Kidney (tissue), 13 donors: ENCODE measurements at regions not wholly inside any gene's neighbourhood (a gene's known extent, or its start where the extent isn't known, plus 50 kb on each side); places are given as distances from the start of the nearest gene placed in this dataset.

Experiments used
- DNase-seq, 5 donors: peaks; one replicate each; pipeline ENCODE4 v3.0.0-alpha.2; 2013 to 2020
- FAIRE-seq: peaks from 2 replicates; lab custom pipeline; 2012; peaks lifted over from hg19 to GRCh38; lab: Jason Lieb, UNC
- H3K27ac ChIP-seq, 2 donors: one replicate each; pipeline ENCODE4 v1.7.0; 2013; ENCODE audit warnings: low read depth in 2 of 2, low read length in 2 of 2, inconsistent platforms in 1 of 2
- H3K27me3 ChIP-seq: one replicate; pipeline ENCODE4 v1.7.1; 2013; ENCODE audit warnings: low read length, inconsistent platforms; ENCODE audit not compliant: control insufficient read depth, insufficient read depth
- H3K36me3 ChIP-seq, 3 donors: one replicate each; pipeline versions ENCODE4 v1.7.0 to v1.7.1; 2013; ENCODE audit warnings: low read length in 3 of 3, control low read depth in 1 of 3, inconsistent platforms in 1 of 3; ENCODE audit not compliant: insufficient read depth in 3 of 3, control insufficient read depth in 2 of 3
- H3K4me1 ChIP-seq, 3 donors: one replicate each; pipeline versions ENCODE4 v1.7.0 to v1.7.1; 2013; ENCODE audit warnings: low read length in 3 of 3, inconsistent platforms in 1 of 3, low read depth in 1 of 3; ENCODE audit not compliant: control insufficient read depth in 2 of 3, insufficient read depth in 2 of 3
- H3K4me3 ChIP-seq, 3 donors: one replicate each; pipeline versions ENCODE4 v1.7.0 to v1.8.1; 2013; ENCODE audit warnings: low read length in 3 of 3, control low read depth in 1 of 3, inconsistent platforms in 1 of 3
- H3K9ac ChIP-seq, 3 donors: one replicate each; pipeline versions ENCODE4 v1.7.0 to v1.7.1; 2013; ENCODE audit warnings: low read length in 3 of 3, control low read depth in 1 of 3, inconsistent platforms in 1 of 3
- H3K9me3 ChIP-seq, 3 donors: one replicate each; pipeline versions ENCODE4 v1.7.0 to v1.7.1; 2013; ENCODE audit warnings: low read length in 3 of 3, control low read depth in 1 of 3, inconsistent platforms in 1 of 3; ENCODE audit not compliant: control insufficient read depth in 2 of 3, insufficient read depth in 1 of 3
- intact Hi-C: fragments of 100-400 bp; cut with DNase I; formaldehyde crosslinking; loops from one replicate; pipeline ENCODE4 v1.11.1; 2022
- TF ChIP-seq, protein P1 (sequence below): IDR thresholded peaks from 3 replicates; pipeline ENCODE4 v1.5.1; 2012; ENCODE audit warnings: mild to moderate bottlenecking, moderate library complexity, borderline replicate concordance; ENCODE audit not compliant: insufficient read depth; ENCODE audit errors: extremely low read depth
- donor health status: control.
- donor health status: control.
- donor health status: control.
- donor health status: control.
- donor health status: control.
- donor health status: DM: yes; HTN: yes; CAD: no.
- donor health status: Normal renal cell carcinoma (clear cell type).

DNA sequence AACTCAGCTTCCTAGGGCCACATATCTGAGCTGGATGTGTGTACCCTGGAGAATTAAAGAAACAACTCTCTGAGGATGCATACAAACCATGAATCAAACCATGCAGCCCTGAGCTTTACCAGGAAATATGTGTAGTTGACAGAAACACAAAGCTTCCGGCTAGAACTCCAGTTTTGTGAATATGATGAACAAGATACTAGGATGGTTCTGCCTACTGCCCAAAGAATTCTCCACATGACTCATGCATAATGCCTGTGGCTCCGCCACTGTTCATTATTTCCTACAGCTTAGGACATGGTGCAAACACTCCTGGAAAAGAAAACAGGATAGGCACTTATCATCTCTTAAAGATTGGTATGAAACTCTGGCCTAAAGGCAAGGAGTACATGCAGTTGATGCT, 343.4 kb downstream of the DNAH5 start:
- intact Hi-C loops = no loop called here
- no peak for DNase-seq
- no peaks in the 10 kb centered on the region for H3K4me1 ChIP-seq
- FAIRE-seq = no peak
- no peaks in the 10 kb centered on the region for H3K9me3 ChIP-seq
- no peak overlapping the region for H3K9ac ChIP-seq
- no peak overlapping the region for H3K27ac ChIP-seq
- no peaks in the 10 kb centered on the region for H3K36me3 ChIP-seq
- H3K4me3 ChIP-seq = no peak overlapping the region
- TF ChIP-seq, protein P1, sequence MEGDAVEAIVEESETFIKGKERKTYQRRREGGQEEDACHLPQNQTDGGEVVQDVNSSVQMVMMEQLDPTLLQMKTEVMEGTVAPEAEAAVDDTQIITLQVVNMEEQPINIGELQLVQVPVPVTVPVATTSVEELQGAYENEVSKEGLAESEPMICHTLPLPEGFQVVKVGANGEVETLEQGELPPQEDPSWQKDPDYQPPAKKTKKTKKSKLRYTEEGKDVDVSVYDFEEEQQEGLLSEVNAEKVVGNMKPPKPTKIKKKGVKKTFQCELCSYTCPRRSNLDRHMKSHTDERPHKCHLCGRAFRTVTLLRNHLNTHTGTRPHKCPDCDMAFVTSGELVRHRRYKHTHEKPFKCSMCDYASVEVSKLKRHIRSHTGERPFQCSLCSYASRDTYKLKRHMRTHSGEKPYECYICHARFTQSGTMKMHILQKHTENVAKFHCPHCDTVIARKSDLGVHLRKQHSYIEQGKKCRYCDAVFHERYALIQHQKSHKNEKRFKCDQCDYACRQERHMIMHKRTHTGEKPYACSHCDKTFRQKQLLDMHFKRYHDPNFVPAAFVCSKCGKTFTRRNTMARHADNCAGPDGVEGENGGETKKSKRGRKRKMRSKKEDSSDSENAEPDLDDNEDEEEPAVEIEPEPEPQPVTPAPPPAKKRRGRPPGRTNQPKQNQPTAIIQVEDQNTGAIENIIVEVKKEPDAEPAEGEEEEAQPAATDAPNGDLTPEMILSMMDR = no peak
- no peaks in the 10 kb centered on the region for H3K27me3 ChIP-seq

DNA sequence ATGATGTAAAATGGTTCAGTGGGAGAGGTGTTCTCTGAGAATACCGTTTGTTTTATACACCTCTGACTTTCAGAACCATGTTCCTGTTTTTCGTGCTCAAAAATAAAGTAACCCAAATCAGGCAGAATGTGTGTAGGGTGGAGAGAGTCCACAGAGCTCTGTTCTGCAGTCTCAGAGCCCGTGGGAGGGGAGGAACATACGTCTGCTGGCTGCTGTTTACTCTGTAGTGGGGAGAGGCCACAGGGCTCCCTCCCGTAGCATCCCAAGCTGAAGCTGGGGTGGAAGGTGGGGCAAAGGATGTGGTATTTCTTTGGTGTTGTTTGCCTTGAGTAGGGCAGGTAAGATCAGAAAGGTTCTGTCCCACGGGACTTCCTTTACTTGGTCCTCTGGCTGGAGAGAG, 348.5 kb downstream of the DNAH5 start:
- Histone ChIP-seq H3K4me3 (no peak overlapping the region), H3K4me1 (no peaks in the 10 kb centered on the region), H3K9me3 (no peaks in the 10 kb centered on the region), H3K9ac (no peak overlapping the region), H3K27ac (no peak overlapping the region), H3K27me3 (no peaks in the 10 kb centered on the region), H3K36me3 (no peaks in the 10 kb centered on the region)
- no peak for FAIRE-seq
- TF ChIP-seq, protein P1 = no peak
- no peak for DNase-seq
- intact Hi-C loops = no loop called here

DNA sequence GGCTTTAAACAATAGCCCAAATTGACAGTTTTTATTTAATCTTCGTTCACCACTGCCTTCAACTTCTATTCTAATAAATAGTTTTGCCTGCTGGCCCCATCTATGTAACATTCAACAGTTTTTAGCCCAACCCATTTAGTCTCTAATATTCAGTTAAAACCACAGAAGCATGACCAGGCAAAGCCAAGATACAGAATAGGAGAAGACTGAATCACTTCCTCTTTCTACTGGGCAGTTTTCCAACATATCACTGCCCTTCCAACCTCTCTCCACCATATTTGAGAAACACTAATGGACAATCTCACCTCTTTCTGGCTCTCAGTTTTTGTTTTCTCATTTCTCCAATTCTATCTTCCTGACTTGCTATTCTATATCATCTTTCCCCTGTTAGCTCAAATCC, 352.9 kb downstream of the DNAH5 start:
- Histone ChIP-seq H3K36me3 (no peaks in the 10 kb centered on the region), H3K4me3 (no peak overlapping the region), H3K9me3 (peaks cover 0 to 2% (median 0%) of the 10 kb centered on the region in 3 donors), H3K9ac (no peak overlapping the region), H3K27me3 (no peaks in the 10 kb centered on the region), H3K27ac (no peak overlapping the region), H3K4me1 (no peaks in the 10 kb centered on the region)
- DNase-seq (no peak), FAIRE-seq (no peak)
- intact Hi-C loops = no loop called here
- TF ChIP-seq, protein P1 = no peak

DNA sequence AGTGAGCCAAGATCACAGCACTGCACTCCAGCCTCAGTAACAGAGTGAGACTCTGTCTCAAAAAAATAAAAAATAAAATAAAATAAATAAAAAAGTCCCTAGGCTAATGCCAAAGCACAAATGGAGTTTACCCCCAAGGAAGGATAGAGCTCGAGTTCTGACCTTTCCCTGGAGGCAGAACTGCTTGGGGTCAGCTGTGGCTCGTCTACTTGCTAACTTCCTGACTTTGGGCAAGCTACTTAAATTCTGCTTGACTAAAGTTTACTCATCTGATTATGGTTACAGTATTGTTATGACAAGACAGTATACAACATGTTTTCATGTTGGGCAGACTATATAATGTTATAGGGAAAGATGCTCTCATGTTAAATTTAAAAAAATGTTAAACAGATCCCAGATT, 359.2 kb downstream of the DNAH5 start:
- no peak for DNase-seq
- intact Hi-C loops = no loop called here
- Histone ChIP-seq H3K9ac (no peak overlapping the region), H3K27me3 (no peaks in the 10 kb centered on the region), H3K27ac (no peak overlapping the region), H3K36me3 (no peaks in the 10 kb centered on the region), H3K9me3 (peaks cover 0 to 3% (median 0%) of the 10 kb centered on the region in 3 donors), H3K4me3 (no peak overlapping the region), H3K4me1 (no peaks in the 10 kb centered on the region)
- TF ChIP-seq, protein P1 = no peak
- FAIRE-seq = no peak
